Keratinocyte (primary cell): ENCODE measurements at regions not wholly inside any gene's neighbourhood (a gene's known extent, or its start where the extent isn't known, plus 50 kb on each side); places are given as distances from the start of the nearest gene placed in this dataset.

Experiments
- CTCF ChIP-seq, 3 experiments: IDR thresholded peaks in 1 of 3; conservative IDR thresholded peaks in 1 of 3; optimal IDR thresholded peaks in 1 of 3; 2 replicates in 2 of 3; 3 replicates in 1 of 3; pipeline versions ENCODE3 to v1.5.1; 2011; ENCODE audit warnings: low read length in 3 of 3, mild to moderate bottlenecking in 3 of 3, moderate library complexity in 2 of 3, control low read depth in 1 of 3, inconsistent platforms in 1 of 3; ENCODE audit not compliant: insufficient read depth in 2 of 3; ENCODE audit errors: extremely low read depth in 1 of 3
- EZH2 ChIP-seq: IDR thresholded peaks from one replicate; pipeline ENCODE4 v1.6.1; 2012; ENCODE audit warnings: inconsistent platforms, mild to moderate bottlenecking, low read length, moderate library complexity

- TF ChIP-seq CTCF (optimal IDR thresholded peaks at IDR 0.05 in 1 of 3, IDR thresholded peaks at IDR 0.05 in 1 of 3, conservative IDR thresholded peaks at IDR 0.05 in 1 of 3; ENCODE audit: extremely low read depth in 1 of 3, insufficient read depth in 2 of 3, low read length in 3 of 3) (no peak), EZH2 (no peak)
Measured at GRCh38 chr4:35500812-35501211, 743.5 kb downstream of the ARAP2 start.
